Left renal pelvis (tissue), 4 donors: ENCODE measurements at regions not wholly inside any gene's neighbourhood (a gene's known extent, or its start where the extent isn't known, plus 50 kb on each side); places are given as distances from the start of the nearest gene placed in this dataset.

Source experiments
- DNase-seq, 4 donors: peaks; one replicate each; pipeline ENCODE4 v3.0.0-alpha.2; 2013; ENCODE audit warnings: low read depth in 4 of 4, low spot score in 3 of 4

DNA sequence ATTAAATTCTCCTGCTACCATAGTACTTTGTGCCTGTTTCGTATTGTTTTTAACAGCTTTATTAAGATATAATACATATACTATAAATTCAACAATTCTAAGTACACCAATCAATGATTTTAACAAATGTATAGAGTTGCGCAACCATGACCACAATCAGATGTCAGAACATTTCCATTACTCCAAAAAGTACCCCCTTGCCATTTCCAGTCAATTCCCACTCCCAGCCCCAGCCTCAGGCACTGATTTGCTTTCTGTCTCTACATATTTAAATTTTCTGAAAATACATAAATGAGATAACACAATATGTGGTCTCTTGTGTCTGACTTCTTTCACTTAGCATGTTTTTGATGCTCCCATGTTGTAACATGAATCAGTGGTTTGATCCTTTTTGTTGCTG is 193.9 kb downstream of the FIGN start:
- DNase-seq, result no peak

DNA sequence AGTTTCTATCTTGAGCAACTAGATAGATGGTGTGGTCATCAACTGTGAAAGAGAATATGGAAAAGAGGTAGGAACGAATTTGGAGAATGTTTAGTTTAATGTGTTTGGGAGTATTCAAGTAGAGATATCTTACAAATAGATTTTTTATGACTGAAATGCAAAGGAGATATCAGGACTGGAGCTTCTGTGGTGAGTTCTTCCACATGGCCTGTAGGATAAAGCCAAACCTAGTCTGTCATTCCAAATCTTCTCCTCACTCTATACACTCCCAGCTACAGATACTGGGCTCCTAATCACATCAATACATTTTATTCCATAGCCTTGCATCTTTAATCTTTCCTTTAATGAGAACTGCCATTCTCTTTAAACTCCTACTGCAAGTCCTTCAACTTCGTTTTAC is 194.3 kb downstream of the FIGN start:
- no peak for DNase-seq

DNA sequence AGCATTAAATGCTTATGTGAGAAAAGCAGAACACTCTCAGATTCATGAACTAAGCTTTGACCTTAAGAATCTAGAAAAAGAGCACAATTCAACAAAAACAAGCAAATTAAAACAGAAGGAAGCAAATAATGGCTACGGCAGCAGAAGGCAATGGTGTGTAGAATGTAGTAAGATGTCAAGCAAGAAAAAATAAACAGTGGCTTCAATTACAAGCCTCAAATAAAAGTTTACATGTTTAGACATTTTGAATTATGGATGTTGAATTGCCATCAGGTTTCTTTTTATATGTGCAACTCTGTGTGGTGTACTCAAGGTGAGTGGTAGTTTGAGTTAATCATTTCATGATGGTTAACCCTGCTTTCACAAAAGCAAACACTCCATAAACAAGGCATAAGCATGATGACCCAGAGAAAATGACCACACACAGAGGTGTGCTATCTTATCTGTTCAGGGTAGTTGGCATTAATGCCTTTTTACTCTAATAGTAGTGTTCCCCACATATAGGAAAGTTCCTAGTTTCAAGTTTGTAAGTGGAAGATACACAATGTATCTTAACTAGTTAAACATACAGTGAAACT is 207.1 kb downstream of the FIGN start:
- DNase-seq, result no peak

DNA sequence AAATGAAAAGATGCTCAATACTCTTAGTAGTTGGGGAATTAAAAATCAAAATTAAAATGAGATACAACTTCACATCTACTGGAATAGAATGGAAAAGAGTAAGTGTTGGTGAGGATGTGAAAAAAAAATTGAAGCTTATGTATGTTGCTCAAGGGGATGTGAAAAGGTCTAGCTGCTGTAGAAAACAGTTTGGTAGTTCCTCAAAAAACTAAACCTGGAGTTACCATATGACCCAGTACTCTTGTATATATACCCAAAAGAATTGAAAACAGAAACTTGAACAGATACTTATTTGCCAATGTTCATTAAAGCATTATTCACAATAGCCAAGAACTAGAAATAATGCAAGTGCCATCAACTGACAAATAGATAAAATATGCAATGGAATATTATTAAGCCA is 208.4 kb downstream of the FIGN start:
- no peak for DNase-seq

DNA sequence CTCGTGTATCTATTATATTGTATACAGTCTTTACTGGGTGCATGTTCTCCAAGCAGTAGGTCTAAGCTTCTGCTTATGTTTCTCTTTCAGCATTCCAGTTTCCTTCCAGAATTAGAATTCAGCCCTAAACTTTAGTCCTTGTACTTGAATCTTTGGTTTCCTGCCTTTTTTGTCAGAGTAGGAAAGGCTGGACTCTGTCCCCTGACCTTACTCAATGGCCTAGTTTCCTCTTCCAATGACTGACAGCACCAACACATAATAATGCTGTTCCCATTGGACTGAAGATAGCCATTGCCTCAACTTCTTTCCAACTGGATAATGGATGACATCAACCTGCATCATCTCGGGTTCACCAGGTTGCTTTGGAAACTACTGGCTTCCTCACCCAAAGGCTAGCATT is 217.0 kb downstream of the FIGN start:
- no peak for DNase-seq

DNA sequence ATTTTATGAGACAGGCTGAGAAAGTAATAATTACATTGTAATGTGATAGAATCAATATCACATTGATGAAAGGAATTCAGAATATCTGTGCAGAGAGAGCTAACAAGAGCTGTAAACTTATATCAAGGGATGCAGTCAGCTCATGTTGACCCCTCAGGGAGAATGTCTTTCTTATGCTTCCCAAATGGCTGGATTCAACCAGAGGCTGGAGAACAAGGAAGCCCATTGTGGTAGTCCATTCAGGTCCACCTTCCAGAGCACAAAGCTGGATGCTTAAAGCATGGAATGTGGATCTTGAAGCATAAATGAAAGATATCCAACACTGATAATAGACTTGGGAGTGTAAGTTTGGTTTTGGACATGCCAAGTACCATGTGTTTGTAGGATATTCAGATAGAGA is 220.0 kb downstream of the FIGN start:
- no peak for DNase-seq

DNA sequence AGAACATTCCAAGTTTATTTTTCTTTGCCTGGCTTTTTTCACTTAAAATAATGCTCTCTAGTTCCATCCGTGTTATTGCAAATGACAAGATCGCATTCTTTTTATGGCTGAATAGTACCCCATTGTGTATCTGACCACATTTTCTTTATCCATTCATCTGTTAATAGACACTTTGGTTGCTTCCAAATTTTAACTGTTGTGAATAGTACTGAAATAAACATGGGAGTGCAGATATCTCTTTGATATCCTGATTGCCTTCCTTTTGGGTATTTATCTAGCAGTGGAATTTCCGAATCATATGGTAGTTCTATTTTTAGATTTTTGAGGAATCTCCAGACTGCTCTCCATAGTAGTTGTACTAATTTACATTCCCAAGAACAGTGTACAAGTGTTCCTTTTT is 230.5 kb downstream of the FIGN start:
- DNase-seq, result no peak

DNA sequence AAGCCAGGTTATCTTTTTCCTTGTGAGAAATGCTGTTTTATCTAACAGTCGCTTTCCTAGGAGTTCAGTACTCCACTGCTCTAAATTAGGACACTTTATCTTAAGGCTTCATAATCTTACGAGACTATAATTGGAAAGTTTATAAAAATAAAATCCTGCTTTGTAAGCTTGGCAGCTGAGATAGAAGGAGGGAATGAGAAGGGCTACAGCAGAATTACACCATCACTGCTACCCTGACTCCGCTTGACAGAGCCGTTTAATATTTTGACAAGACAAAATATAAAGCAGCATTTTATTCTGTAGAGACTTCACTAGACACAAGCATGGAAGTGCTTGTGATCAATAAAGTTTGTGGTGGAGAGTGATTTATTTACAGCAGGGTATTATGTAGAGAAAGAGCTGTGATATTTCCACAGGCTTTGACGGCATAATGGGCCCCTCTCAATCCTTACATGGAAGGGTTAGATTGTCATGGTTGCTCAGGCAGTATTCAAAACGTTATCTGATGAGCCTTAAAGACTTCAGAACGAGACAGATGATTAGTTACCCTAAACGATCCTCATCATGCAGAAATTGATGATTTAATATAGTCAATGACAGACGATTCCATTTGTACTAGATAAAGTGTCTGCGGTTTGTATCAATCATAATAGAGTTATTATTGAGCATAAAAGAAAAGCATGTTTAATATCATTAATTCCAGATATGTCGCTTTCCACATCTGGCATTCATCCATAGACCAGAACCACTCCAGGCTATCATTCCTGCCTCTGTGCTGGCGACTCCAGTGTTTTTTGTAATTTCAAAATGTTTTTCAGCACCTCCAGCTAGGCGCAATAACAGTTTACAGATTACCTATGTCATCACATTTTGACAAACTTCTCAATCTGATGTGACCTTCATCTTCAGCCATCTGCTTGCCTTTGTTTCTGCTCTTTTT is 242.2 kb downstream of the FIGN start:
- no peak for DNase-seq

DNA sequence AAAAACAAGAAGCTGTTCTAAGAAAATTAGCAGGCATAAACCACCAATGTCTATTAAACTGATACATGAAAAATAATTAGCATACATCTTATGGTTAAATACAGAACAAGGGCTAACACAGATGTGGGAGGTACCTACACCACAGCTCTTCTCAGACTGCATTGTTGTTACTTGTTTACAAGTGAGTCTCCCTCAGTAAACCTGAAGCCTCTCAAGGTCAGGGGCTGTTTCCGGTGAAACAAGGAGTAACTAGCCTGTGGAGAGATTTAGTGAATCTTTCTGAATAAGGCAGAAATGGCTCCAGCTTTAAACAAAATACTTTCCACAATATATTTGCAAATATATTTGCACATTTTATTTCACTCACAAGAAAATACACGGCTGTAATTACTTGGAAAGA is 244.0 kb downstream of the FIGN start:
- no peak for DNase-seq

DNA sequence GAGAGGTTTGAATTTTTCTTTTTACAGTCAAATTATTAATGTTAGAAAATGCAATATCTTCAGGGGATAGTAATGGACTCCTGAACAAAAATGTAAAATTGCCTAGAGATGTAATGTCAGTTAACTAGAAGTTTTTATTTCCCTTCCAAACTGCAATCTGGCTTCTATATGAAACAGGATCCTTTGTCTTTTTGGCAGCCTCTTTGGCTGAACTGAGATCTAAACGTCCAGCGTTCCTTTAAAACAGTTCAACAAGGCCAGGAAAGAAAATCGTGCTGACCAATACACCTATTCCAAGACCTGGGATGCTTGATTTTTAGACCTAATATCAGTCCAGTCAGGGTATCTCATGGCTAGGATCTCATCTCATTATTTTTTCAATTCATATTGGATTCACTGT is 245.5 kb downstream of the FIGN start:
- no peak for DNase-seq

DNA sequence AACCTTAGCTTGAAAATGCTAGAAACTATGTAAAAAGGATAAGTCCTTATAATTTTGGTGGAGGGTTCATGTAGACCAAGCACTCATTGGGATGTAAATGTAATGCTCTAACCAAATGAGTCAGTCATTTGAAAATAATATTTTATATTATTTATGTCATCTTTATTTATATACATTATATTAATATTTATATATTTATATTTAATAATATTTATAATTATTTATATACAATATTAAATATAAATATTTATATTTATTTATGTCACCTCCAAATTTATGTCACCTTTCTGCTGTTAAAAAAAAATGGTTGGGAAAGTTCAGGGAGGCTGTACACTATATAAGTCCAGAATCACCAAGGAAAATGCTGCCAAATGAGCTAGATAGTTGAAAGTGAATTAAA is 254.3 kb downstream of the FIGN start:
- DNase-seq, result no peak

DNA sequence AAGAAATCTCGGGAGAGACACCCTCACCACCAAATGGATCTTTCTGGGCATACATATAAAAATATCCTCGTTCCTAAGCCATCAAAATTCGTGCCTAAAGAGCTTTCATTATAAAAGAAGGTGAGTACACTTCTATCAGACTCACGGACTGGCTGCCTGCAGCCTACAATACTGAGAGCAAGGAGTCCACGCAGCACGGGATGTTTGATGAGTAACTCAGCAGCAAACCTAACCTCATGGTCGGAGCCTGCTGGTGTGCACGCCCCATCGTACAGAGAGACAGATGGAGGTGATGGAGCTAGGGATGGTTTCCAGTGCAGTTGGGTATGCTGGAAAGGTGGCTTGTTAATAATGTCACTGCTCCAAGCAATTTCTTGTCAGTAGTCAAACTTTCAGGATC is 256.2 kb downstream of the FIGN start:
- no peak for DNase-seq

DNA sequence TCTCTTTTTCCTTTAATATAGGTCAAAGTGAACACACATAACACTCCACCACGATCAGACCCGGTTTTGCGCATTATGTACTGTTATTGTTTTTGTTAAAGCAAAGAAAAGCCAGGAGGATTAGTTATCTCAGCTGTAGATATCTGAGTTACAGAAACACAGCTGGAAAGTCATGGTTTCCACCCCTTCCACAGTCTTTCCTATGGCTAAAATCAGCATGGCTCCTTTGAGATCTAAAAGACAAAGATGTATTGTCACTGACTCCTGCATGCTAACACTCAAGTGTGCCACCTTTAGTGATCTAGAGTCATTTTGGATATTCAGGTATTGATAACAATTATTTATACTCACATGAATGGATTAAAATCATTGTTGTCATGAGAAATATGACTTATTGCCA is 260.0 kb downstream of the FIGN start:
- DNase-seq, result no peak

DNA sequence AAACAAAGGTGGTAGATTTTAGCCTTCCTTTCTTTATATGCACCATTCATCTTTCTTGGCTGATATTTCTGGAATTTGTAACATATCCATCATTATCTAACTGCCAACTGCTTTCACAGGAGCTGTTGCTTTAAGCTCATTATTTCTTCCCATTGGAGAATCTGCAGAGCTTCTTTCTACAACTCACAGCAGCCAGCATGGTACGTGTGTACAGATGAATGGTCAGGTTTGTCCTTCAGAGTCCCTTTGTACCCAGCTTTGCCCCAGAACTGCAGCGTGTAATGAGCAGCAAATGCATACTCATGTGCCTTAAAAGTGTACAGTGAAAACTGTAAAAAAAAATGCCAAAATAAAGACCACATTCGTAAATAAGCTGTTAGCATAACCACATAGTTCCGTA is 260.9 kb downstream of the FIGN start:
- DNase-seq, result no peak

DNA sequence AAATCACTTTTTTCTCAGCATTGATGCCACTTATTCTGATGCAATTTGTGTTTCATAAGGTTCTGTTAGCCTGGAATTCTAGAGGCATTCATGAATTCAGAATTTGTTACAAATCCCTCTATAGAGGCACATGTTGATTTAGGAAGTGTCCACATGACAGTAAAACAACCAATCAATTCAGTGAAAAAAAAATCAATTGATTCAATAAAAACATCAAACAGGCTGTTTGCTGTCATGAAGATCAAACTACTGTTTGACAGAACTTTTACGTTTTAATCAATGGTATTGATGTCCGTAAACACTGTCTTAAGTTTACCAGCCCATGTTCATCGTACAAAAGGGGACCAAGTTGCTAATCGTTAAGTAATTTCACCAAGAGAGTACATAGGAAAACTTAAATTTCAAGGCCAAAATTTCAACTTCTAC is 261.5 kb downstream of the FIGN start:
- no peak for DNase-seq

DNA sequence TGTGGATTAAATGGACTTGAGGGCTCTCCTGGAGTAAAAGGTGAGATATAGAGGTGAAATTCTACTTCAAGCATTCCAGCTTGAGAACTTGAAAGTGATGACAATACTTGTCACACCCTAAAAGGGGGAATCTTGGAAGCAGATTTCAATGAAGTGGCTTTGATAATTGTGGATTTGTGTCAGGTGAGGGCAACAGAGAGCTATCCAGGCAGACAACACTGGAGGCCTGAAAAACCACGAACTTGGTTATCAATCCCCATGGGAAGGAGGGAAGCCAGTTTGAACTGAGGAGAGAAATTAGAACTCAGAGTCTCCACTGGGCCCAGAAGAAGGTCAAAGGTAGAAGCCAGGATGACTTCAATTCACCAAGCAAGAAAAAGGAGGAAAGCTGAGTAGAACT is 263.9 kb downstream of the FIGN start:
- DNase-seq, result no peak

DNA sequence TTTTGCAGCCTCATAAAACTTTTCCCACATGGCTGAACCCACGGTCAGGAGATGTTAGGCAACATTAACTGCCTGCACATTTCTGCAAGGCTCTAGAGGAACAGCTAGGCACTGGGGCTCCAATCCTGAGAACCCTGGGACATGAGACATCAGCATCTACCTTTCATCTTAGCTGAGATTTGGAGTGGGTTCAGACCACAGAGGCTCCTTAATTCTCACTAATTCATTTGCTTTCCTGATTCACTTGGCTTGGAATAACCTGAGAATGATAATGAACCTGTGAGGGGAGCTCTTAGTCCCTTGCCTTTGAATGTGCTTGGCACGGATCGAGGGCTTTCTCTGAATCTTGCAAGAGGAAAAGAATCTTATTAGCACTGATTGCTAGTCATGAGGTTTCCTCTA is 266.2 kb downstream of the FIGN start:
- no peak for DNase-seq

DNA sequence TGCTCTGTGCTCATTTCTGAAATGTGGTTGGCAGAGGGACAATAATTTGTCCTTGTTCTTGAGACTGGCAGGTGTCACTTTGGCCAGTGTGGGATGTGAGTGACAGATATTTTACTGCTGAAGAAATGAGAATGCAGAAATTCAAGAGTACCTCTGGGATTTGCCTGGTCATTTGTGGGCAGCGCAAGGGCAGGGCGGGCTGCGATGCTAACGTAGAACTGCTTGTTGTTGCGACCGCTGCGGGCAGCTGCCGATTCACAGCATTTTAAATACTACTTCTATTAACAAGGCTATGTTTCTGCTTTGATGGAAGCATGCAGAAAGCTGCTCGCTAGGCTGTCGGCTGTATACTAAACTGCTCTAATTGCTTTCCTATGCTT is 268.6 kb downstream of the FIGN start:
- DNase-seq, result no peak

DNA sequence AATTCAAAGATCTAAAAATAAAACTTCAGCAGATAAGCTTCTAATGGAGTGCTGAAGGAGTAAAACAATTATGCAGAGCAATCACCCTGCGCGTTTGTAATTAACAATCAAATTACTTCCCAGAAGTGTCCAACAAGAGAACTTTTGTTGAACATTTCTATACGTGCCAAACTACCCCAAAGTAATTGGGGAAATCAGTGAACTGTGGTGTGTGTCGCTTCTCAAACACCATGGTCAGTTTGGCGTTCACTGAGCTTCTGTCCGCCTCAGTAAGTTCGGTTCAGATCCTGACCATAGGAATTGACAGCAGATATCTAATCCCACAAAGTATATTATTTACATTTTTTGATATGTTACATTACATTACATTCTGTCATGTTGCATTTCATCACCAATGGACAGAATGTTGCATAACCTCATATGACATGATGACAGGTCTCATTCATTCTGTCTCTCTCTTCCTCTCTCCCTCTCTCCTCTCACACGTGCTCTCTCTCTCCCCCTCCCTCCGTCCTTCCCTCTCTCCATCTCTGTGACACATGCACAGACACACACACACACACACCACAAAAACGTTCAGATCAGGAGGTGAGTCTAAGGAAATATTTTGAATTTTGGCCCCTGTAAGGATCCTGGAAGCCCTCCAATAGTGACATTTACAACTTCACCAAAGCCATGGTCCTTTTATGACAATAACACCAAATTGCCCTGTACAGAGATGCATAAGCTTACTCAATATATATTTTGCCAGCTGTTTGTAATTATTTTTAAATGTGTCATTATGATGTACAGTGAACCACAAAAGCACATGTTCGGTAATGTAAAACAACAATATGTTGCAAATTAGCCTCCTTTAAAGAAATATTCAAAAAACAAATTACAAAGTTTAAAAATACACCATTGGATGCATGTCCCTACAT is 269.2 kb downstream of the FIGN start:
- no peak for DNase-seq

DNA sequence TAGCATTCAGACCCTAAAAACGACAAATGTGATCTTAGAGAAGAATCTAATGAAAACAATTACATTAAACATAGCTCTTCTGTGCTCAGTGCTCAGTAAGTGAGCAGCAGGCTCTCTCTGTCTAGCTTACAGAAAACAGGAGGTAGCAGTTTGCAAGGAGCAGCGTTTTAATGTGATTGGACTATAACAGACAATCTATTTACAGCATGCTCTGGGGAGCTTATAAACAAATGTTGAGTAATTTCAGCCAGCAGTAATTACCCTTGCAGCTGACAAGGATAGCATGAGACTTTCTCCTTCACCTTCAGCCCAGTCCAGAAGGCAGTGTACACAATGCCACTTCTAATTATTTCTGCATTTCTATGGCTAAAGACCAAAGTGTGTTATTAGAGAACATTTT is 270.4 kb downstream of the FIGN start:
- DNase-seq, result no peak

DNA sequence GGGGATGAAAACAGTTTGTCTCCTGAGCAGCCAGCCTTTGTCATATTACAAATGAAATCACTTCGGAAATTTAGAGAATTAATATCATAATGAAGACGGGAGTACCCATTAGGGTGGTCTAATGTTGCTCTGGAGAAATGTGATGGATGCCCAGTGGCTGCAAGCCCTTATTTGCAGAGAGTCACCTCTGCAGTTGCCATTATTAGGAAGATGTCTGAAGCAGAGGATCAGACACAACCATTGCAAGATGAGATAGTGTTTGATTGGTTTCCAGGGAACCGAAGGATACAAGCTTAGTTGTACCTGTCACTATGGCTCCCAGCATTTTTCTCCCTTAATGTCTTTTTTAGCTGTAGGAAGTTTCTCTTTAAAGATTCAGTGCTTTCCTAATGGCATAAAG is 272.4 kb downstream of the FIGN start:
- no peak for DNase-seq
